ENCODE measurements at regions not wholly inside any gene's neighbourhood (a gene's known extent, or its start where the extent isn't known, plus 50 kb on each side); places are given as distances from the start of the nearest gene placed in this dataset.

- TF ChIP-seq EHF (CRISPR knock-in tag; IDR thresholded peaks at IDR 0.05) (no peak), ZSCAN20 (CRISPR knock-in tag; IDR thresholded peaks at IDR 0.05) (no peak), FOSL2 (IDR thresholded peaks at IDR 0.05) (no peak), FOSL2 (CRISPR knock-in tag; IDR thresholded peaks at IDR 0.05) (no peak), TFCP2L1 (CRISPR knock-in tag; IDR thresholded peaks at IDR 0.05) (no peak), CHD4 (IDR thresholded peaks at IDR 0.05; ENCODE audit: borderline replicate concordance) (no peak)
- TF ChIP-seq, protein P1, sequence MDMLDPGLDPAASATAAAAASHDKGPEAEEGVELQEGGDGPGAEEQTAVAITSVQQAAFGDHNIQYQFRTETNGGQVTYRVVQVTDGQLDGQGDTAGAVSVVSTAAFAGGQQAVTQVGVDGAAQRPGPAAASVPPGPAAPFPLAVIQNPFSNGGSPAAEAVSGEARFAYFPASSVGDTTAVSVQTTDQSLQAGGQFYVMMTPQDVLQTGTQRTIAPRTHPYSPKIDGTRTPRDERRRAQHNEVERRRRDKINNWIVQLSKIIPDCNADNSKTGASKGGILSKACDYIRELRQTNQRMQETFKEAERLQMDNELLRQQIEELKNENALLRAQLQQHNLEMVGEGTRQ (IDR thresholded peaks at IDR 0.05) = no peak
Observed at GRCh38 chr3:104596551-104596950, 770.2 kb upstream of the ALCAM start (continued).

GRCh38 chr3:104598848-104599511 is 767.7 kb upstream of the ALCAM start:
- Histone ChIP-seq H3K9me3 (no peaks in the 10 kb centered on the region), H3K4me2 (no peak overlapping the region), H3K4me3 (no peak overlapping the region), H3K27ac (no peak overlapping the region), H3K4me1 (no peaks in the 10 kb centered on the region)
- WGBS (ENCODE audit: missing lambda C conversion rate) = 53% methylated on average over 6 of the region's 6 CpGs
- FAIRE-seq (no peak), ATAC-seq (no peak), DNase-seq (ENCODE audit: low read depth in 1 of 2, low spot score in 1 of 2) (peak in 1 of 2 experiments; percentile 9)
- TF ChIP-seq E2F6 (IDR thresholded peaks at IDR 0.05; ENCODE audit: borderline replicate concordance, low read depth) (no peak), MAX (IDR thresholded peaks at IDR 0.05) (no peak), RNF2 (IDR thresholded peaks at IDR 0.05; ENCODE audit: borderline replicate concordance, low read depth) (no peak), KDM5A (IDR thresholded peaks at IDR 0.05) (no peak), CBX2 (IDR thresholded peaks at IDR 0.05; ENCODE audit: borderline replicate concordance, low read depth) (no peak)
- TF ChIP-seq, protein P2, sequence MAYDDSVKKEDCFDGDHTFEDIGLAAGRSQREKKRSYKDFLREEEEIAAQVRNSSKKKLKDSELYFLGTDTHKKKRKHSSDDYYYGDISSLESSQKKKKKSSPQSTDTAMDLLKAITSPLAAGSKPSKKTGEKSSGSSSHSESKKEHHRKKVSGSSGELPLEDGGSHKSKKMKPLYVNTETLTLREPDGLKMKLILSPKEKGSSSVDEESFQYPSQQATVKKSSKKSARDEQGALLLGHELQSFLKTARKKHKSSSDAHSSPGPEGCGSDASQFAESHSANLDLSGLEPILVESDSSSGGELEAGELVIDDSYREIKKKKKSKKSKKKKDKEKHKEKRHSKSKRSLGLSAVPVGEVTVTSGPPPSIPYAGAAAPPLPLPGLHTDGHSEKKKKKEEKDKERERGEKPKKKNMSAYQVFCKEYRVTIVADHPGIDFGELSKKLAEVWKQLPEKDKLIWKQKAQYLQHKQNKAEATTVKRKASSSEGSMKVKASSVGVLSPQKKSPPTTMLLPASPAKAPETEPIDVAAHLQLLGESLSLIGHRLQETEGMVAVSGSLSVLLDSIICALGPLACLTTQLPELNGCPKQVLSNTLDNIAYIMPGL (CRISPR knock-in tag; IDR thresholded peaks at IDR 0.05; ENCODE audit: borderline replicate concordance) = no peak
- ChIA-PET CTCF (no interaction called here), POLR2A (no interaction called here)

DNA sequence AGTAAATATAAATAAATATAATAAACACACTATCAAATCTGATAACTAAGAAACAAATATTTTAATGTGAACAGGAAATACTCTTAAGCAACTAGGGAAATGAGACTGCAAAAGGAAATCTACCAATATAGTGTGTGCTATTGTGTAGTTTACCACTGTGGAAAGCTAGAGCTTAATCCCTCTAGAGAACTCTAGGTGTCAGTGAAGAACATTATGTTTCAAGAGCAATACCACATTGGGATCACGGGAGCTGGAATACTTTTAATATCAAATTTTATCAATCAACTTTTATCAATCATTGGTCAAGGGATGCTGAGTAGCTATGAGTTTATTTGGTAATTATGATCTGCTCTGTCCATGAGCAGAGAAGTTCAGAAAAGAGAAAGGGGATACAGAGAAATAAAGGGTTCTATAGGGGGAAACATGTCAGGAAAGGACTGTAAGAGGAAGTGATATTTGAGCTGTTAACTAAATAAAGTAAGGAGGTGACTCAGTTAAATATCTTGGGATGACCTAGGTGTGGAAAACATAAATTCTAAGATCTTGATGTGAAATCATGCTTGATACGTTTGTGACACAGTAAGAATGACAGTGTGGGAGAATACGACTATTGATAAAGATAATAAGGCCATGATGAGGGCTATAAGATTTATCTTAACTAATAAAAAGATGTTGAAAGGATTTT is 762.2 kb upstream of the ALCAM start:
- H3K9me3 ChIP-seq = no peaks in the 10 kb centered on the region
- TF ChIP-seq RAD21 (conservative IDR thresholded peaks at IDR 0.05 in 1 of 2, IDR thresholded peaks at IDR 0.05 in 1 of 2) (0 out of 5 replicates have a peak, but pooled peaks have one; percentile 4 to 12), HOXB13 (CRISPR knock-in tag; IDR thresholded peaks at IDR 0.05; ENCODE audit: low read depth) (no peak)
- CTCF ChIA-PET = no interaction called here
- POLR2A ChIA-PET = interaction anchor here (1.1 kb wide), 1 partner anchor 762 kb away, joined by 7 read pairs; the partner anchor contains the start of gene ALCAM
- H3K4me3 ChIP-seq = no peak overlapping the region
- no peak overlapping the region for H3K27ac ChIP-seq
- no peak for FAIRE-seq
- no peak for DNase-seq (ENCODE audit: low read depth in 1 of 2, low spot score in 1 of 2)
- no peaks in the 10 kb centered on the region for H3K4me1 ChIP-seq
- no peak overlapping the region for H3K4me2 ChIP-seq
- ATAC-seq = peak in 1 of 2 experiments; percentile 62; a peak in 1 of 6 replicates
- 59% methylated on average over 3 of the region's 3 CpGs for WGBS (ENCODE audit: missing lambda C conversion rate)

- ChIA-PET POLR2A (interaction anchor here (0.7 kb wide), 1 partner anchor 762 kb away, joined by 3 read pairs; no protein-coding TSS in a partner anchor), CTCF (interaction anchor here (1.6 kb wide), 2 partner anchors 10 to 13 kb away, joined by 5 to 9 read pairs; no protein-coding TSS in a partner anchor)
- ATAC-seq = no peak
- no peaks in the 10 kb centered on the region for H3K4me1 ChIP-seq
- no peak for DNase-seq (ENCODE audit: low read depth in 1 of 2, low spot score in 1 of 2)
- no peak overlapping the region for H3K4me3 ChIP-seq
- no peak overlapping the region for H3K4me2 ChIP-seq
- no peaks in the 10 kb centered on the region for H3K9me3 ChIP-seq
- no peak overlapping the region for H3K27ac ChIP-seq
- FAIRE-seq = no peak
- TF ChIP-seq SREBF2 (IDR thresholded peaks at IDR 0.05) (no peak), EHF (CRISPR knock-in tag; IDR thresholded peaks at IDR 0.05) (no peak), MAFK (IDR thresholded peaks at IDR 0.05; ENCODE audit: partially characterized antibody) (no peak), MYC (IDR thresholded peaks at IDR 0.05; ENCODE audit: borderline replicate concordance, low read length) (no peak), EP300 (IDR thresholded peaks at IDR 0.05) (no peak), JUN (IDR thresholded peaks at IDR 0.05) (no peak), CEBPB (IDR thresholded peaks at IDR 0.05) (no peak), MAX (IDR thresholded peaks at IDR 0.05) (no peak), NR3C1 (IDR thresholded peaks at IDR 0.05) (no peak), RAD21 (conservative IDR thresholded peaks at IDR 0.05 in 1 of 2, IDR thresholded peaks at IDR 0.05 in 1 of 2) (no peak), TP53 (CRISPR knock-in tag; IDR thresholded peaks at IDR 0.05) (no peak), BHLHE40 (IDR thresholded peaks at IDR 0.05; ENCODE audit: low read depth, low read length) (no peak), CBX2 (IDR thresholded peaks at IDR 0.05; ENCODE audit: borderline replicate concordance, low read depth) (no peak), RNF2 (IDR thresholded peaks at IDR 0.05; ENCODE audit: borderline replicate concordance, low read depth) (no peak)
- TF ChIP-seq, protein P3, sequence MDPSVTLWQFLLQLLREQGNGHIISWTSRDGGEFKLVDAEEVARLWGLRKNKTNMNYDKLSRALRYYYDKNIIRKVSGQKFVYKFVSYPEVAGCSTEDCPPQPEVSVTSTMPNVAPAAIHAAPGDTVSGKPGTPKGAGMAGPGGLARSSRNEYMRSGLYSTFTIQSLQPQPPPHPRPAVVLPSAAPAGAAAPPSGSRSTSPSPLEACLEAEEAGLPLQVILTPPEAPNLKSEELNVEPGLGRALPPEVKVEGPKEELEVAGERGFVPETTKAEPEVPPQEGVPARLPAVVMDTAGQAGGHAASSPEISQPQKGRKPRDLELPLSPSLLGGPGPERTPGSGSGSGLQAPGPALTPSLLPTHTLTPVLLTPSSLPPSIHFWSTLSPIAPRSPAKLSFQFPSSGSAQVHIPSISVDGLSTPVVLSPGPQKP (IDR thresholded peaks at IDR 0.05; ENCODE audit: low read depth, low read length) = no peak
- 35% methylated on average over 2 of the region's 2 CpGs for WGBS (ENCODE audit: missing lambda C conversion rate)
Observed at GRCh38 chr3:104606812-104607211, 759.9 kb upstream of the ALCAM start.

Measured in A549 (cell line).